ENCODE measurements at regions not wholly inside any gene's neighbourhood (a gene's known extent, or its start where the extent isn't known, plus 50 kb on each side); places are given as distances from the start of the nearest gene placed in this dataset.
"Not testable (repeated sequence)": the region's sequence is repeated elsewhere in the genome, so short reads cannot be mapped to it uniquely, and the experiment has no call there.

- Histone ChIP-seq H3K4me3 (no peak overlapping the region), H3K27ac (no peak overlapping the region), H3K4me2 (no peak overlapping the region), H3K4me1 (no peaks in the 10 kb centered on the region), H3K9me3 (no peaks in the 10 kb centered on the region)
- TF ChIP-seq MAZ (IDR thresholded peaks at IDR 0.05; ENCODE audit: borderline replicate concordance, low read depth, low read length) (no peak), JUNB (IDR thresholded peaks at IDR 0.05) (no peak), CTCF (IDR thresholded peaks at IDR 0.05) (no peak), TP53 (CRISPR knock-in tag; IDR thresholded peaks at IDR 0.05) (no peak), ZSCAN20 (CRISPR knock-in tag; IDR thresholded peaks at IDR 0.05) (no peak), HOXA7 (CRISPR knock-in tag; IDR thresholded peaks at IDR 0.05) (no peak), ZNF302 (CRISPR knock-in tag; IDR thresholded peaks at IDR 0.05) (no peak), ELK1 (IDR thresholded peaks at IDR 0.05; ENCODE audit: low read depth, low read length) (no peak), CBX8 (IDR thresholded peaks at IDR 0.05) (no peak), RNF2 (IDR thresholded peaks at IDR 0.05; ENCODE audit: borderline replicate concordance, low read depth) (no peak), KDM1A (IDR thresholded peaks at IDR 0.05; ENCODE audit: low read depth) (no peak), REST (IDR thresholded peaks at IDR 0.05) (no peak), CHD2 (IDR thresholded peaks at IDR 0.05; ENCODE audit: low read length, partially characterized antibody) (no peak), HOXB13 (CRISPR knock-in tag; IDR thresholded peaks at IDR 0.05; ENCODE audit: low read depth) (no peak), CEBPB (IDR thresholded peaks at IDR 0.05) (no peak)
- WGBS (ENCODE audit: missing lambda C conversion rate): 6% methylated on average over 2 of the region's 2 CpGs
- ATAC-seq (no peak), FAIRE-seq (no peak), DNase-seq (ENCODE audit: low read depth in 1 of 2, low spot score in 1 of 2) (no peak)
- CTCF ChIA-PET: no interaction called here
- POLR2A ChIA-PET: no interaction called here
Measured at GRCh38 chr1:101497881-101498559, 261.2 kb downstream of the S1PR1 start.

DNA sequence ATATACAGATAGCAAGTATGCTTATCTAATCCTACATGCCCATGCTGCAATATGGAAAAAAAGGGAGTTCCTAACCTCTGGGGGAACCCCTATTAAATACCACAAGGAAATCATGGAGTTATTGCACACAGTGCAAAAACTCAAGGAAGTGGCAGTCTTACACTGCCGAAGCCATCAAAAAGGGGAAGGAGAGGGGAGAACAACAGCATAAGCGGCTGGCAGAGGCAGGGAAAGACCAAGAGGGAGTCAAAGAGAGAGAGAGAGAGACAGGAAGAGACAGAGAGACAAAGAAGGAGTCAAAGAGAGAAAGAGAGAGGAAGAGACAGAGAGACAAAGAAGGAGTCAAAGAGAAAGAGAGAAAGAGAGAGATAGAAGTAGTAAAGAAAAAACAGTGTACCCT, 267.3 kb downstream of the S1PR1 start:
- POLR2A ChIA-PET; H3K4me2 ChIP-seq; H3K27ac ChIP-seq; H3K4me3 ChIP-seq; ATAC-seq; FAIRE-seq; H3K4me1 ChIP-seq; DNase-seq (ENCODE audit: low read depth in 1 of 2, low spot score in 1 of 2); H3K9me3 ChIP-seq; CTCF ChIA-PET: not testable (repeated sequence)
- 28% methylated on average over 2 of the region's 2 CpGs for WGBS (ENCODE audit: missing lambda C conversion rate)

- H3K4me2 ChIP-seq; ATAC-seq; H3K9me3 ChIP-seq; H3K27ac ChIP-seq; H3K4me3 ChIP-seq; DNase-seq (ENCODE audit: low read depth in 1 of 2, low spot score in 1 of 2); H3K4me1 ChIP-seq; FAIRE-seq; CTCF ChIA-PET; POLR2A ChIA-PET: not testable (repeated sequence)
- WGBS (ENCODE audit: missing lambda C conversion rate): 11% methylated on average over 5 of the region's 5 CpGs
Measured at GRCh38 chr1:101505240-101505639, 268.4 kb downstream of the S1PR1 start.

Measured in A549 (cell line).